ENCODE measurements at regions not wholly inside any gene's neighbourhood (a gene's known extent, or its start where the extent isn't known, plus 50 kb on each side); places are given as distances from the start of the nearest gene placed in this dataset.

DNA sequence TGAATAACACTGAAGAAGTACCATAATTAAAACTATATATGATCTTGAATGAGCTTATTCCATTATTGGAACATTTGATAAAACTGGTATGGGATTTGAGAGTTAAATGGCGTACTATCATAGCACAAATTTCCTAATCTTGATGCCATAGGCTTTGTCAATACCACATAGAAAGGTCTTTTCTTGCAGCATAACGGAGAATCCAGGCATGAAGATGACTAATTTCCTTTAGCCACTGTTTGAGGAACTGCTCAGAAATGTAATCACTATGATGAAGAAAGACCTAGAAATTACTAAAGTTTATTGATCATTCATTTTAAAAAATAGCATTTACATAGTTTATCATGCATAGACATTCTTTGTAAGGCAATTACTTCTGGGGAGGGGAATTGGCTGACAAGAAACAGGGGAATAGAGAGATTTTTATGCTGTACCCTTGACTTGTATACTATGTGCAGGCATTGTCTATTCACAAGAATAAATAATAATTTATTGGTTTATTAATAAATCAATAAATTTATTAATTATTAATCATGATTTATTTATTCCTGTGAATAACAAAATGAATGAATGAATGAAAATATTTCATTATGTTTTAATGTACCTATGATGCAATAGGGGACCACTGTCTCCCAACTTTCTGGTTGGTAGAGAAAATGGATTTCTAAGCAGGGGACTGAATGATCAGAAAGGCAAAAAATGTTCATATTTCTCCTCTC lies 2676.6 kb downstream of the PCDH9 start:
- intact Hi-C loops (cut with micrococcal nuclease): no loop called here
- Mint-ChIP-seq H3K4me3 (no peak overlapping the region), H3K36me3 (ENCODE audit: low read depth) (no peaks in the 10 kb centered on the region), H3K9me3 (peaks cover 11% of the 10 kb centered on the region), H3K27ac (no peak overlapping the region), H3K4me1 (ENCODE audit: low read depth) (no peaks in the 10 kb centered on the region), H3K27me3 (ENCODE audit: insufficient read depth) (no peaks in the 10 kb centered on the region)
- no peak for DNase-seq (ENCODE audit: low spot score)

DNA sequence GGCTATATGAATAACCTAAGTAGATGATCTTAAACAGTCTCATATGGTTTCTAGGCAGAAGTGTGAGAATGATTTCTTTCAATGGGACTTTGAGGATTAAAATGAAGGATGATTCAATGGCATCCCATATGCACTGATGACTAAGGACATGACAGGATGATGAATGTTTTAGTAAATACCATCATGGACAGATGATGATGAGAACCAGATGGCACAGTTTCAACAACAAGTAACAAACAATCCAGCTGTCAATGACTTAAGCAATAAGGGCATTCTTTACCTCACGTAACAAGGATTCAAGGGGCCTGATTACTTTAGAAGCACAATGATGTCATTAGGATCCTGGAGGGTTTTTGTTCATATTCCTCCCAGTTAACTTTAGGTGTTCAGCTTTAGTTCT lies 2678.4 kb downstream of the PCDH9 start:
- intact Hi-C loops (cut with micrococcal nuclease): no loop called here
- Mint-ChIP-seq H3K9me3 (peaks cover 8% of the 10 kb centered on the region), H3K27ac (no peak overlapping the region), H3K4me3 (no peak overlapping the region), H3K27me3 (ENCODE audit: insufficient read depth) (no peaks in the 10 kb centered on the region), H3K36me3 (ENCODE audit: low read depth) (no peaks in the 10 kb centered on the region), H3K4me1 (ENCODE audit: low read depth) (no peaks in the 10 kb centered on the region)
- DNase-seq (ENCODE audit: low spot score): no peak

DNA sequence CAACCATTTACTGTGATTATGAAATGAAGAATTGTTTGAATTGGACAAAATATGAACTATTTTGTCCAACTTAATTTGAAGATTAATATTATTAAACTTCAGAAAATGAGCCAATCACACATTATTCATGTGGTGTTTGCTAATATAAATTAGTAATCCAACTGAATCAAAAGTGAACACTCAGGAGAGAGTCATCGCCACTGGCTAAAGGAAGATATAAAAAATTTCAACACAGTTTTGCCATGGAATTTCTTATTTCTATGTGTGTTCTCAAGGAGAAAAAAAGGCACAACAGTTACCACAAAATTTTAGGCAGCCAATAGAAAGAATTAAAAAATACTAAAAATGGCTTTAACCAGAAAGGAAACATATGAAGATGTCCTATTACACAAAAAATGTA lies 2683.8 kb downstream of the PCDH9 start:
- H3K4me1 Mint-ChIP-seq (ENCODE audit: low read depth): no peaks in the 10 kb centered on the region
- H3K27me3 Mint-ChIP-seq (ENCODE audit: insufficient read depth): no peaks in the 10 kb centered on the region
- intact Hi-C loops (cut with micrococcal nuclease): no loop called here
- no peak for DNase-seq (ENCODE audit: low spot score)
- H3K4me3 Mint-ChIP-seq: no peak overlapping the region
- no peak overlapping the region for H3K27ac Mint-ChIP-seq
- H3K9me3 Mint-ChIP-seq: peaks cover 11% of the 10 kb centered on the region
- H3K36me3 Mint-ChIP-seq (ENCODE audit: low read depth): no peaks in the 10 kb centered on the region

DNA sequence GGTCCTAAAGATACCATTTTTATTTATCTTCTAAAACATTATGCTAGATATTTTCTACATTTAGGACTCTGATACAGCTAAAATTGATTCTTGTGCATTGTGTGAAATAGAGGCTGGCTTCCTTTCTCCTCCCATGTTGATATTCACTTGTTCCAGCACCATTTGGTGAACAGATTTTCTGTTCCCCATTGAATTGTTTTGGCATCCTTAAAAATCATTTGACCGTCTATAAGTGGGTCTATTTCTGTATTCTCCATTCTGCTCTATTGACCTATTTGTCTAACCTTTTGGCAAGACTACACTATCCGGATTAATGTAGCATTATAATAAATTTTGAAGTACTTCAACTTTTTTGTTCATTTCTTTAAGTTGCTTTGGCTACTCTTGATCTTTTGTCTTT lies 2689.2 kb downstream of the PCDH9 start:
- Mint-ChIP-seq H3K4me3 (no peak overlapping the region), H3K36me3 (ENCODE audit: low read depth) (no peaks in the 10 kb centered on the region), H3K9me3 (peaks cover 3% of the 10 kb centered on the region), H3K4me1 (ENCODE audit: low read depth) (no peaks in the 10 kb centered on the region), H3K27ac (no peak overlapping the region), H3K27me3 (ENCODE audit: insufficient read depth) (no peaks in the 10 kb centered on the region)
- intact Hi-C loops (cut with micrococcal nuclease): no loop called here
- no peak for DNase-seq (ENCODE audit: low spot score)

DNA sequence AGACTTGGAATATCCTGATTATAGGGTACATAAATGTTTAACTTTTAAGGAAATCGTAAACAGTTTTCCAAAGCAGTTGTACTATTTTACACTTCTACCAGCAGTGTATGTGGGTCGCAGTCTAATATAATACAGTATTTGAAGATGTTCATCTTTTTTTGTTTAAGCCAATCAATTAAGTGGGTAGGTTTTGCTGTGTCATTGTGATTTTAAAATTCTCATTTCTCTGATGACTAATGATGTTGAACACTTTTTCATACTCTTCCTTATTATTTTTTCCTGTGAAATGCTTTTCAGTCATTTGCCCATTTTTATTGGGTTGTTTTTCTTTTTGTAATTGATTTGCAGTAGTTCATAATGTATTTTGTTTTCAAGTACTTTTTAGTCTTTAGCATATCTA lies 2689.7 kb downstream of the PCDH9 start:
- H3K27ac Mint-ChIP-seq: no peak overlapping the region
- H3K4me3 Mint-ChIP-seq: no peak overlapping the region
- peaks cover 3% of the 10 kb centered on the region for H3K9me3 Mint-ChIP-seq
- H3K36me3 Mint-ChIP-seq (ENCODE audit: low read depth): no peaks in the 10 kb centered on the region
- H3K4me1 Mint-ChIP-seq (ENCODE audit: low read depth): no peaks in the 10 kb centered on the region
- DNase-seq (ENCODE audit: low spot score): no peak
- intact Hi-C loops (cut with micrococcal nuclease): no loop called here
- H3K27me3 Mint-ChIP-seq (ENCODE audit: insufficient read depth): no peaks in the 10 kb centered on the region

DNA sequence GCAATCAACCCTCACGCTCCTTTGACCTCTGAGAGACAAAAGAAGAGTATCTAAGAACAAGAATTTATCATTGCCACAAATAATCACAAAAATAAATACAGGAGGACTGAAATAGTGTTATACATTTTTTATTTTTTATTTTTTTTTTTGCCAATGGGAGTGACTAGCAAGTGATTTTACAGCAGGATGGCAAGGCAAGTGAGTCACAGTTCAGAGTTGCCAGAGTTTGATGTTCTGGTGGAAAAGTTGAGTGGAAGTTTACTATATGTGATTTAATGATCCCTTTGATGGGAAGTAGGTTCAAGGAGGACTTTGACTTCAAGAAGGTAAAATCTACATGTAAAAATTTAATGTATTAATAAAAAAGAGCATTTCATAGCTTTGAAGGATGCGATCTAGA lies 2691.4 kb downstream of the PCDH9 start:
- Mint-ChIP-seq H3K9me3 (peaks cover 3% of the 10 kb centered on the region), H3K27me3 (ENCODE audit: insufficient read depth) (no peaks in the 10 kb centered on the region), H3K4me3 (no peak overlapping the region), H3K27ac (no peak overlapping the region), H3K4me1 (ENCODE audit: low read depth) (no peaks in the 10 kb centered on the region), H3K36me3 (ENCODE audit: low read depth) (no peaks in the 10 kb centered on the region)
- intact Hi-C loops (cut with micrococcal nuclease): no loop called here
- no peak for DNase-seq (ENCODE audit: low spot score)

DNA sequence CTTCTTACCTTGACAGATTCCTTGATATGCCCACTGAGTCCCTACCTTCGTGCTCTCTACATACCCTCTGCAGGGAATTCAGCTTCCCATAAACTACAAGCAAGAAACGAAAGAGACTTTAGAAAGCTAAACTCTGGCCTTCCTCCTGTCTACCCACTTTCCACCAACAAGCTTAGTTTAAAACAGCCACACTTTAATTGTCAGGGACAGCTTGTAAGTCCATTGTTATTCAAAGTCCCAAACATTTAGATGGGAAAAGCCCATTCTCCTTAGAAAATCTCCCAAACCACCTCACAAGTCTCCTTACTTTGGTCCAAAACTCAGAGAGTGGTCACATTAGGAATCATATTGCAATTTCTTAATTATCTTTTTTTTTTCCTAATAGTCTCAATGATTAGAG lies 2695.8 kb downstream of the PCDH9 start:
- Mint-ChIP-seq H3K4me1 (ENCODE audit: low read depth) (no peaks in the 10 kb centered on the region), H3K27ac (no peak overlapping the region), H3K4me3 (no peak overlapping the region), H3K36me3 (ENCODE audit: low read depth) (no peaks in the 10 kb centered on the region), H3K27me3 (ENCODE audit: insufficient read depth) (no peaks in the 10 kb centered on the region), H3K9me3 (peaks cover 3% of the 10 kb centered on the region)
- intact Hi-C loops (cut with micrococcal nuclease): no loop called here
- DNase-seq (ENCODE audit: low spot score): no peak

DNA sequence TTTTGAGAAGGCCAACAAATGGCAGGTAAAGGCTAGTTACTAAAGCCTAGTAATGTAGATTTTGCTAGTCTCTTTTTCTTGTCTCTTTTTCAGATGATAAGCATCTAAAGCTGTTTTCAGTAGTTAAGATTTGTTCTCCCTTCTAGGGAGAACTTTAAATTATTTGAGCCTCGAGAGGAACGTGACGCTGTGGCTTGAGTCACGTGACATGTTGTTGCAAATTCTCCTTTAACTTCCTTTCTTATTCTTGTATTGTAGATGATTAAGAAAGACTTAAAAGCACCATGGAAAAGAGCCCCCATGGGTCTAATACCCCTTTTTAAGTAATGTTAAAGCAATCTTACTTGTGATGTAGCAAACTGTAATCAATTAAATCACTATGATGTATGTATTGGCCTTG lies 2698.7 kb downstream of the PCDH9 start:
- Mint-ChIP-seq H3K4me3 (no peak overlapping the region), H3K27ac (no peak overlapping the region), H3K36me3 (ENCODE audit: low read depth) (no peaks in the 10 kb centered on the region), H3K4me1 (ENCODE audit: low read depth) (no peaks in the 10 kb centered on the region), H3K9me3 (peaks cover 3% of the 10 kb centered on the region), H3K27me3 (ENCODE audit: insufficient read depth) (no peaks in the 10 kb centered on the region)
- DNase-seq (ENCODE audit: low spot score): no peak
- intact Hi-C loops (cut with micrococcal nuclease): no loop called here

DNA sequence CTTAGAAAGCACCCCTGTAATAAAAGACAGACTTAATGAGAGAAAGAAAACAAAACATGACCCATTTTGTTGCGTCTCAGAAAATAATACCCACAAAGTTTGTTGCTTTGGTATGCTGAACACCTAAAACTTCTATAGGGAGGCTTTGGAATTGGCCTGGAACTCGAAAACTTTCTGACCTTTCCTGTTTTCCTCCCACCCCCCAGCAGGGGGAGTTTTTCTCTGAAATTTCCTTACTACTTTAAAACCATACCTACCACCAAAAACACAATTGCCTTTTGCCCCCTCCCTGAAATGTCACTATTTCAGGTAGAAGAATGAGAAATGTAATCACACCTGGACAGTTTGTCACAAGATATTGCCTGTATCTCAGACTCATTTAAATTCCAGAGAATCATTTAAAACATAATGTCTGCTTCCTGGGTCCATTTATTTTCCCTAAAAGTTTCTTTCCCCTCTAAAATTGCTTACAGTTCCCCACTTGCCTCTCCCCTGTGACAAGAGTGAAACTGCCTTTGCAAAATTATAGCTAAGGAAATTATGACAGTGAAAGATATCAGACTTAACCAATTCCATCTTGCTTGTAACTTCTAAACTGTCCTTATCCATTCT lies 2700.2 kb downstream of the PCDH9 start:
- DNase-seq (ENCODE audit: low spot score): no peak
- Mint-ChIP-seq H3K4me1 (ENCODE audit: low read depth) (no peaks in the 10 kb centered on the region), H3K9me3 (peaks cover 3% of the 10 kb centered on the region), H3K4me3 (no peak overlapping the region), H3K36me3 (ENCODE audit: low read depth) (no peaks in the 10 kb centered on the region), H3K27ac (no peak overlapping the region), H3K27me3 (ENCODE audit: insufficient read depth) (no peaks in the 10 kb centered on the region)
- intact Hi-C loops (cut with micrococcal nuclease): no loop called here

DNA sequence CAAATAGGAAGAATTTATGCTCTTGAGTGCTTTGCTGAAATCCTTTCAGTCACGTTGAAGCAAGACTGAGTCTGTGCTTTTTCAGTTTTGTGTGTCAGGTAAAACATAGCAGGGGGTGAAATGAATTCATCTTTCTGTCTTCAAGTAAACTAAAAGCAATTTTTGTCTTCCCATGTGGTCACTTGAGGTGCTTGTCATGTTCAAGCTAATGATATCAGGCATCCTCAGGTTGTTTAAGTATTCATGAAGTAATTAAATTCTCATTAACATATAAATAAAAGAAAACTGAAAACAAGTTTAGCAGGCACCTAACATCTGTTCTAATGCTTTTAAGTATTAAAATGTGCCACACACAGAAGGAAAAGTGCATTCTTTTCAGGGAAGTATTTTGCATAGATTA lies 2701.3 kb downstream of the PCDH9 start:
- Mint-ChIP-seq H3K4me1 (ENCODE audit: low read depth) (no peaks in the 10 kb centered on the region), H3K27me3 (ENCODE audit: insufficient read depth) (no peaks in the 10 kb centered on the region), H3K9me3 (peaks cover 3% of the 10 kb centered on the region), H3K4me3 (no peak overlapping the region), H3K27ac (no peak overlapping the region), H3K36me3 (ENCODE audit: low read depth) (no peaks in the 10 kb centered on the region)
- intact Hi-C loops (cut with micrococcal nuclease): no loop called here
- DNase-seq (ENCODE audit: low spot score): no peak

DNA sequence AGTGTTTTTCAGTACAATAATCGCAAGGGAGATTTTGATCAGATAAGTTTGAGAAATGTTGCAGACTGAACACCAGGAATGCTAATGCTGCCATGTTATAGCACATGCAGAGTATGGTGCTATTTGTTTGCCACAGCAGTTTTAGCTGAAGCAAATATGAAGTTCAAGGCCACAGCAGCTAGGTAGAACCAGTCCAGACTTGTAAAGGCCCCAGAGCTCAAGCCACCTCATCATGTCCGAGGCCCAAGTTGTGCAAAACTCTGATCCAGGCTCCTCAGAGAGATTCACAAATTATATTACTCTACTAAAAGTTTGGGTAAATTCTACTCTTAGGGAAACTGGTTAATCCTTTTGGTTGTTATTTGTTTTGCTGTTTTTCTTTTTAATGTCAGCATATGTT lies 2702.6 kb downstream of the PCDH9 start:
- H3K36me3 Mint-ChIP-seq (ENCODE audit: low read depth): no peaks in the 10 kb centered on the region
- intact Hi-C loops (cut with micrococcal nuclease): no loop called here
- H3K27me3 Mint-ChIP-seq (ENCODE audit: insufficient read depth): no peaks in the 10 kb centered on the region
- H3K9me3 Mint-ChIP-seq: no peaks in the 10 kb centered on the region
- H3K4me1 Mint-ChIP-seq (ENCODE audit: low read depth): no peaks in the 10 kb centered on the region
- H3K4me3 Mint-ChIP-seq: no peak overlapping the region
- no peak for DNase-seq (ENCODE audit: low spot score)
- H3K27ac Mint-ChIP-seq: no peak overlapping the region

DNA sequence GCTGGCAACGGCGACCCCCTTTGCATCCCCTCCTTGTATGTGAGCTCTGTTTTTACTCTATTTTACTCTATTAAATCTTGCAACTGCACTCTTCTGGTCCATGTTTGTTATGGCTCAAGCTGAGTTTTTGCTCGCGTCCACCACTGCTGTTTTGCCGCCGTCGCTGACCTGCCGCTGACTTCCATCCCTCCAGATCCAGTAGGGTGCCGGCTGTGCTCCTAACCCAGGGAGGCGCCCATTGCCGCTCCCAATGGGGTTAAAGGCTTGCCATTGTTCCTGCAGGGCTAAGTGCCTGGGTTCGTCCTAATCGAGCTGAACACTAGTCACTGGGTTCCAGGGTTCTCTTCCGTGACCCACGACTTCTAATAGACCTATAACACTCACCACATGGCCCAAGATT lies 2704.4 kb downstream of the PCDH9 start:
- no peaks in the 10 kb centered on the region for H3K4me1 Mint-ChIP-seq (ENCODE audit: low read depth)
- DNase-seq (ENCODE audit: low spot score): no peak
- H3K36me3 Mint-ChIP-seq (ENCODE audit: low read depth): no peaks in the 10 kb centered on the region
- intact Hi-C loops (cut with micrococcal nuclease): no loop called here
- H3K4me3 Mint-ChIP-seq: no peak overlapping the region
- no peaks in the 10 kb centered on the region for H3K27me3 Mint-ChIP-seq (ENCODE audit: insufficient read depth)
- H3K9me3 Mint-ChIP-seq: no peaks in the 10 kb centered on the region
- no peak overlapping the region for H3K27ac Mint-ChIP-seq

DNA sequence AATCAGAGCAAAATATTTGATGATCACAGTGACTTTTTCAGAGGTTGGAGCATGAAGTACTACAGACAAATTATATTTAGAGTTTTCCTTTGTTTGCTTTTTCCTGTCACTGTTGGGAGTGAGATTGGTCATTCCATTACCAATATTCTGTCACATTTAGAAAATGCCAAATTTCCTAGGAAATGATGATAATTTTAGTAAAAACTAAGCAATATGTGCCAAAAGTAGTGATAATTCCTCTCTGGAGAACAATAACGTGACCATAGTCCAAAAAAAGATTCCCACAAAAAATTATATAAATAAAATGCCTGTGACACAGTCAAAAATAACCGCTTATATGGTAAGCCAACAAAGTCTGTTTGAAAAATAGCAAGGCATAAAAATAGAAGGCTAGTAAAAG lies 2719.4 kb downstream of the PCDH9 start:
- Mint-ChIP-seq H3K27ac (no peak overlapping the region), H3K4me1 (ENCODE audit: low read depth) (no peaks in the 10 kb centered on the region), H3K27me3 (ENCODE audit: insufficient read depth) (no peaks in the 10 kb centered on the region), H3K36me3 (ENCODE audit: low read depth) (no peaks in the 10 kb centered on the region), H3K9me3 (peaks cover 9% of the 10 kb centered on the region), H3K4me3 (no peak overlapping the region)
- intact Hi-C loops (cut with micrococcal nuclease): no loop called here
- DNase-seq (ENCODE audit: low spot score): no peak

DNA sequence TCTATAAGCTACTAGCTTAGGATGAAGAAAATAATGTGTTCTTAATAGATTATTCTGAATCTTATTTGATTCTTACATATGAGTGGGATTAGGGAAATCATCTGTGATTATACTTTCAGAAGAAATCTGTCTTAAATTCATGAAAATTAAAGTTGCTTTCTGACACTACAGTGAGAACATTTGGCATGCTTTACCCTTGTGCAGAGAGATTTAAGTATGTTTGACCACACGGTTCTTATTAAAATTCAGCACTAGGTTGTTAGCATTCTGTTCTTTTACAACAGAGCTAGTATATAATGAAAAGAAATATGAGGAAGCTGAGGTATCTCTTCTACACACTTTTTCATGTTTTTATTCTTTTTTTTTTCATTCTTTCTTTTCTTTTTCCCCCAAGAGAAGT lies 2723.9 kb downstream of the PCDH9 start:
- intact Hi-C loops (cut with micrococcal nuclease): no loop called here
- Mint-ChIP-seq H3K27me3 (ENCODE audit: insufficient read depth) (no peaks in the 10 kb centered on the region), H3K36me3 (ENCODE audit: low read depth) (no peaks in the 10 kb centered on the region), H3K9me3 (peaks cover 10% of the 10 kb centered on the region), H3K27ac (no peak overlapping the region), H3K4me1 (ENCODE audit: low read depth) (no peaks in the 10 kb centered on the region), H3K4me3 (no peak overlapping the region)
- no peak for DNase-seq (ENCODE audit: low spot score)

Measured in activated T-helper 1 cell treated with anti-CD3 and anti-CD28 coated beads, Interleukin-12 subunit alpha, Interleukin-12 subunit beta, Interleukin-2, Interleukin-4 antibody, amounts not matched to agents 30 ng/mL and 10 ng/mL and 1 ng/mL, durations not matched to agents 14 hours and 24 hours and 36 hours (primary cell).